NCI-H510A treated with DMSO at 0.1 percent for 48 hours (cell line): ENCODE measurements at regions not wholly inside any gene's neighbourhood (a gene's known extent, or its start where the extent isn't known, plus 50 kb on each side); places are given as distances from the start of the nearest gene placed in this dataset.
"Not testable (repeated sequence)": the region's sequence is repeated elsewhere in the genome, so short reads cannot be mapped to it uniquely, and the experiment has no call there.

ENCODE experiments used
- DNase-seq: peaks from one replicate; lab custom pipeline; 2025; lab: John Stamatoyannopoulos, UW

DNA sequence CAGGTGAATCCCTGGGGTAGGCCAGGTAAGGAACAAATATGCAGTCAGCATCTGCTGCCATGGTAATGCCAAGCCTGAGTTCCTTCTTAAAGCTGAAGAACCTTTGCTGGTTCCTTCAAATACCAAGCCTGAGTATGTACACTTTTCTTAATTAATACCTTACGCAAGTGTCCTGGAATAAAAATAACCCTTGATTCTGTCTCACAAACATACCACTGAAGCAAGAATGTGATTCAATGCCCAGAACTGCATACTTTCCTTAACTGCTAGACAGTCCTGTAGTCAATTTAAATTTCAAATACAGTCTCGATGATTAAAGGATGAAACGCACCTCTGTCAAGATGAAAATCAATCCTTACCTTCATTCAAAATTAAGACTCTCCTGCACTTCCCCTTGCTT, 634.0 kb upstream of the CHRM3 start:
- no peak for DNase-seq

- no peak for DNase-seq
Measured at GRCh38 chr1:238745069-238745468, 641.3 kb upstream of the CHRM3 start.

DNA sequence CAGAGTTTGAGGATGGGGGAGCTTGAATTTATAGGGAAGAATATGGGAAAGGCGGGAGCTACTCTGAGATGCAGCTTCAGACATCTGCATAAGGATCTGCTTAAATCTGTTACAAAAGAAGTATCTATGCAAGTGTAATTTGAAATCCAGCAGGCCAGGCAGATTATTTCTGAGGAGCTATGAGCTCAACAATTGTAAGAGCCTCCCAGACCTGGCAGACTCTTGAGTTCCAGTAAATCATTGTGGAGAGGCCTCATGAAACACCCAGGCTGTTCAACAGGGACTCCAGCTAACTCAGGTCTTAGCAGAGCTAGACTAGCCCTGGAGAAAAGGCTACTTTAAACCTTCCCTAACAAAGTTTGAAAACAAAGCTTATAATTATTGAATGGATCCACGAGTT, 647.5 kb upstream of the CHRM3 start:
- DNase-seq = no peak

DNA sequence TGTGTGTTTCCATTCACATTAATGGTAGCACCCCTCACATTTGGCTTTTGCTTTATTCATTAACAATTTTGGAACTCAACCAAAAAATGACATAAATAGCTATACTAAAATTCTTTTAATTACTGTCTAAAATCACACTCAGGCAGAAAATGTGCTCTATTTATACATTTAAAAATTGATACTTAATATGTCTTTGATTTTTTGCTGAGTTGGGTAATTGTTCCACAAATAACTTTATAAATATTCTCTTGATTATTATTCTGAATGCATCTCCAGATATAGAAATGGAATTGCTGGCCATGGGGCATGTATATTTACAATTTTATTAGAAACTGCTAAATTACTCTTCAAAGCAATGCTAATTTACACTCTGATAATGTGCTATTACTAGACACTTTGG, 658.7 kb upstream of the CHRM3 start:
- no peak for DNase-seq

DNA sequence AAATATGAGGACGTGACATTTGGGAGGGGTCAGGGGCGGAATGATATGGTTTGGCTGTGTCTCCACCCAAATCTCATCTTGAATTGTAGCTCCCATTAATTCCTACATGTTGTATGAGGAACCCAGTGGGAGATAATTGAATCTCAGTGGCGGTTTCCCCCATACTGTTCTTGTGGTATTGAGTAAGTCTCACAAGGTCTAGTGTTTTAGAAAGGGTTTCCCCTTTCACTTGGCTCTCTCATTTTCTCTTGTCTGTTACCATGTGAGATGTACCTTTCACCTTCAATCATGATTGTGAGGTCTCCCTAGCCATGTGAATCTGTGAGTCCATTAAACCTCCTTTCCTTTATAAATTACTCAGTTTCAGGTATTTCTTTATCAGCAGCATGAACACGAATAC, 663.6 kb upstream of the CHRM3 start:
- no peak for DNase-seq

GRCh38 chr1:238710697-238711096, 675.7 kb upstream of the CHRM3 start:
- DNase-seq = no peak

DNA sequence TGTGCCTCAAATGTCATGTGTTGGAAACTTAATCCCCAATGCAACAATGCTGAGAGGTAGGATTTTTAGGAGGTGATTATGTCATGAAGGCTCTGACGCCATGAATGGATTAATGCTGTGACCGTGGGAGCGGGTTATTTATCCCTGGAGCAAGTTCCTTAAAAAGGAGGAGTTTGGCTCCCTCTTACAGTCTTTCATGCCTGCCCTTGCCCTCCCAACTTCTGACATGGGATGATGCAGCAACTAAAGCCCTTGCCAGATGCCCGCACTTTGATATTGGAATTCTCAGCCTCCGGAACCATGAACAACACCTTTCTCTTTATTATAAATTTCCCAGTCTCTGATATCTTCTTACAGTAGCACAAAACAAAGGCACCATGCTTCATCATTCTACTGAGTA, 685.3 kb upstream of the CHRM3 start:
- DNase-seq = no peak

DNA sequence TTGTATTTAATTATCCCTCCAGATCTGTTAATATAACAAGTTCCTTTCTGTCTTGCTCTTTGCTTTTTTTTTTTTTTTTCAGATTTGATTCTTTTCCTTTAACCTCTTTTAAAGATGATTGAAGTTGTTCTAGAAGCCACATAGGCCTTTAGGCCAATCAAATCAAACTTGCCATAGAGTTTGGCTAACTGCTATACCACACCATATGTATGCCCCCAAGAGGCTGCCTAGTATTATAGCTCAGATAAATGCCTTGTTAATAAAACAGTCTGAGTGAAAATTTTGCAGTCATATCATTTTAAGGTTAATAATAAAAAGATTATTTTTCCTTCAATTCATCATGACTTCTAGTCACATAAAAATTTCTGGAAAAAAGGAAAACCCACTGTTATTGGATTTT, 696.0 kb upstream of the CHRM3 start:
- no peak for DNase-seq

- DNase-seq = not testable (repeated sequence)
Measured at GRCh38 chr1:238684576-238684975, 701.8 kb upstream of the CHRM3 start.

- no peak for DNase-seq
Measured at GRCh38 chr1:238681451-238681850, 704.9 kb upstream of the CHRM3 start.

GRCh38 chr1:238681021-238681420, 705.3 kb upstream of the CHRM3 start:
- no peak for DNase-seq

DNA sequence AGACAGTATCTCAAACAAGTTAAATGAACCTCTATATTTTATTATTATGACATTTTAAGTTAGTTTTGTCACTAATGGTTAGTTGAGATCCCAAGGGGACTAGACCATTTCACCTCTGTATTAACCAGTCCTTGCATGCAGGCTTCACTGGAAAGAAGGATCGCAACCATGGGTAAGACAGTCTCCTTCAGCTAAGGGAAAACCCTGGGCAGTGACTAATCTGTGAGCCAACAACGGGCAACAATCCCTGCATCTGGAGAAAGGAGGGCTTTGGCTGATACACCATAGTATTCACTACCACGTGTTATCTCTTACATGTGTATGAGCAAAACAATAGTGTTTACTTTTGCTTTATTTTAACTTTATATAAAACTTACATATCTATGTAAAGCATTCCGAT, 708.8 kb upstream of the CHRM3 start:
- DNase-seq = no peak

DNA sequence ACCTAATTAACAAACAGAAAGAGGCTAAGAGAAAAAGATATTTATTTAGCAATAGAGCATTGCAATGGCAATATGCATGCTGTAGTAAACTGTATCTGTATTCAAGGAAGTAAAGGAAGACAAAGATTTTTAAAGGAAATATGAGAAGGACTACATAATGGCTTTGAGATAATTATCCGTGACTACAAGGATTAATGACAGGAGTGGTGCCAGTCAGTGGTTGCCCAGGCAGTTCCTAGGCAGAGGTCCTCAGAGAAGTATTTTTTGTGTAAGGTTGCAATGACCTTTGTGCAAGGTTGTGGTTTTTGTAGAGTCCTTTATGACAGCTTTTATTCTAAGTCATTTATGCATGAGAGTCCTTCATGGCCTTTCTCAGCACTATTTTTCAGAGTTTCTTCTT, 711.1 kb upstream of the CHRM3 start:
- peak; percentile 23 for DNase-seq

- no peak for DNase-seq
Measured at GRCh38 chr1:238674316-238674715, 712.1 kb upstream of the CHRM3 start.

- no peak for DNase-seq
Measured at GRCh38 chr1:238673561-238673960, 712.8 kb upstream of the CHRM3 start.

- no peak for DNase-seq
Measured at GRCh38 chr1:238672806-238673205, 713.6 kb upstream of the CHRM3 start.

DNA sequence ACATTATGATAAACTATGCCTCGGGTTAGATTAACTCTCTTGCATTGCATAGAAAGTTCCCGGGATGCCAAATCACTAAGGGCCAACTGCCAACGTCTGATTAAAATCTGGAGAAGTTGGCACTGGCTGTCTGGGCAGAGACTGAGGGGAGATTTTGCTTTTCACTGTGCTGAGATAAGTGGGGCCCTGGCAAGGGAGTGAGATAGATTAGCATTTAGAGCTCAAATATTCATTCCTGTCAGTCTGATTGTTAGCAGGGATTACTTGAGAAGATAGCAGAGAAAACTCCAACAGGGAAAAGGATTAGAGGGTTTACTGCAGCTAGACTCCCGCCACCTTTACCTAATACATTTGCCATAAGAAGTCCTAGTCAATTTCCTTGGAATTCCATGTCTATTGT, 714.1 kb upstream of the CHRM3 start:
- DNase-seq = no peak

- no peak for DNase-seq
Measured at GRCh38 chr1:238664139-238664538, 722.2 kb upstream of the CHRM3 start.

DNA sequence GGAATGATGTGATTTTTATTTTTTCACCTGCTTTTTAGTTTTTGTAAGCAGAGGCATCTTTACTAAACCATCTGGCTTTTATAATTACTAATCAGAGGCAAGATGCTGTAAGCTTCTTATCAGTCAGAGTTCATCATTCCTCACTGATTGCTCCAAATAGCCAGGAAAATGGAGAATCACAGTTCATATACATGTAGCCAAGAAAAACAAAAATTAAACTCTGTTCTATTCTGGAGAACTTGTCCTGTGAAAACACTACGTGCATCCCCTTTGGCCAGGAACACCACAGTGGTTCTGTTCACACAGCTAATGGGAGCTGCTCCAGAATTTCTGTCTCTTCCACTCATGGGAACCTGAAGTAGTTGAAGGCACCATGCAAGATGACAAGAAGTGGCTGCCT, 725.5 kb upstream of the CHRM3 start:
- no peak for DNase-seq

GRCh38 chr1:238658763-238659162, 727.6 kb upstream of the CHRM3 start:
- DNase-seq = no peak

DNA sequence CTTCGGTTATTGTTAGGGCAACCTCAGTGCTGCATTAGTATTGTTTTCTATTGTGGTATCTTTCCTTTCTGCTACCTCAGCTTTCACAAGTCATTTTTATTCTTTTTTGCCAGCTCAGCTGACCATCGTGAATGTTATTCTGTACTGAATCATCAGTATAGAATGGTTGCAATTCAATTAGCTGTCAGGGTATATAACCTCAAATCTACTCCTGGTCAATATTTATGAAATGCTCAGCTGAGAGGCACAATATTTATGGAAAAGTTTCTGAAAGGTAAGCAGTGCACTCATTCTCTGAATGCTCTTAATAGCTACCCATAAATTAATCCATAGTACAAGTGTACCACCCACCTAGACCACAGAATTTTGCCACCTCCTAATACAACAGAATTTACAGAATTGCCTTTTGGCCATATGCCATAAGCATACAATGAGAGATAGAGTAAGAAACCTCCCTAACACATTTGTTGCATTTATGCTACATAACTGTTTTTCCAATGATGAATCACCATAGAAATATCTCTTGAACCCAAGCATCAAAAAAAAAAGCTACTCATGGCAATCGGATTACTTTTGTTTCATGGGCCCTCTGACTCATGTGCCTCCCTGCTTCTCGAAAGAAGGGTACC, 732.6 kb upstream of the CHRM3 start:
- DNase-seq = no peak

- no peak for DNase-seq
Measured at GRCh38 chr1:238652346-238652968, 733.9 kb upstream of the CHRM3 start.

- no peak for DNase-seq
Measured at GRCh38 chr1:238649200-238649599, 737.2 kb upstream of the CHRM3 start.

DNA sequence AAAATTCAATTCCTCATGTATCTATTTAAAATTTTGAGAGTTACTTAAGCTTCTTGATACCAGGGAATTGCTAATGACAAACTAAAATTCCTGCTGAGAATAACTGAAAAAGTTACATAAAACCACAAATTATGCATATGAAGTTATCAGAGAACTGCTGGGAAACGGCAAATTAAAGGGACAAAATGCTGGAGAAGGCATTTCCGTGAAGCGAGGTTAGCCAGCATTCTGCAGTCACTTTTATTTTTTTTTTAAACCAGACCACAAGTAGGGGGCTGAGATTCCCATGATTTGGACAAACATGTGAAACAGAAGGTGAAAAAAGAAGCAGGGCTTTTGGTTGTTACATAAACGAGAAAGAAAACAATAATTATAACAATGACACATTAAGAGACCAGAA, 737.6 kb upstream of the CHRM3 start:
- DNase-seq = no peak
